ENCODE measurements at regions not wholly inside any gene's neighbourhood (a gene's known extent, or its start where the extent isn't known, plus 50 kb on each side); places are given as distances from the start of the nearest gene placed in this dataset.

GRCh38 chr1:105326886-105327285 lies 1577.2 kb downstream of the AMY1C start:
- Mint-ChIP-seq H3K4me3 (ENCODE audit: unreplicated experiment) (no peak overlapping the region), H3K27me3 (ENCODE audit: insufficient read depth, unreplicated experiment) (no peaks in the 10 kb centered on the region), H3K27ac (ENCODE audit: low read depth, unreplicated experiment) (no peak overlapping the region), H3K36me3 (ENCODE audit: insufficient read depth, unreplicated experiment) (no peaks in the 10 kb centered on the region), H3K9me3 (ENCODE audit: unreplicated experiment) (no peaks in the 10 kb centered on the region), H3K4me1 (ENCODE audit: insufficient read depth, unreplicated experiment) (no peaks in the 10 kb centered on the region)
- CTCF ChIA-PET, result no interaction called here
- no peak for TF ChIP-seq CTCF (IDR thresholded peaks at IDR 0.05; ENCODE audit: unreplicated experiment)
- no TSS peak for BruUV-seq (replicated peaks)
- intact Hi-C loops (cut with micrococcal nuclease), result no loop called here
- POLR2A ChIA-PET, result no interaction called here
- DNase-seq (ENCODE audit: unreplicated experiment), result no peak

GRCh38 chr1:105337420-105337819 lies 1587.7 kb downstream of the AMY1C start:
- no peak for DNase-seq (ENCODE audit: unreplicated experiment)
- Mint-ChIP-seq H3K27me3 (ENCODE audit: insufficient read depth, unreplicated experiment) (no peaks in the 10 kb centered on the region), H3K9me3 (ENCODE audit: unreplicated experiment) (no peaks in the 10 kb centered on the region), H3K27ac (ENCODE audit: low read depth, unreplicated experiment) (no peak overlapping the region), H3K36me3 (ENCODE audit: insufficient read depth, unreplicated experiment) (no peaks in the 10 kb centered on the region), H3K4me1 (ENCODE audit: insufficient read depth, unreplicated experiment) (no peaks in the 10 kb centered on the region), H3K4me3 (ENCODE audit: unreplicated experiment) (no peak overlapping the region)
- intact Hi-C loops (cut with micrococcal nuclease), result no loop called here
- ChIA-PET CTCF (no interaction called here), POLR2A (interaction anchor here (0.7 kb wide), 1 partner anchor 10 kb away, joined by 3 read pairs; no protein-coding TSS in a partner anchor)
- BruUV-seq (replicated peaks), result no TSS peak
- no peak for TF ChIP-seq CTCF (IDR thresholded peaks at IDR 0.05; ENCODE audit: unreplicated experiment)

GRCh38 chr1:105343317-105343716 lies 1593.6 kb downstream of the AMY1C start:
- H3K4me1 Mint-ChIP-seq (ENCODE audit: insufficient read depth, unreplicated experiment), result no peaks in the 10 kb centered on the region
- no peaks in the 10 kb centered on the region for H3K27me3 Mint-ChIP-seq (ENCODE audit: insufficient read depth, unreplicated experiment)
- no peak overlapping the region for H3K27ac Mint-ChIP-seq (ENCODE audit: low read depth, unreplicated experiment)
- no peaks in the 10 kb centered on the region for H3K36me3 Mint-ChIP-seq (ENCODE audit: insufficient read depth, unreplicated experiment)
- no peak for TF ChIP-seq CTCF (IDR thresholded peaks at IDR 0.05; ENCODE audit: unreplicated experiment)
- no TSS peak for BruUV-seq (replicated peaks)
- ChIA-PET POLR2A (no interaction called here), CTCF (interaction anchor here (1.0 kb wide), 1 partner anchor 11 kb away, joined by 3 read pairs; no protein-coding TSS in a partner anchor)
- H3K9me3 Mint-ChIP-seq (ENCODE audit: unreplicated experiment), result peaks cover 9% of the 10 kb centered on the region
- no peak overlapping the region for H3K4me3 Mint-ChIP-seq (ENCODE audit: unreplicated experiment)
- DNase-seq (ENCODE audit: unreplicated experiment), result no peak
- intact Hi-C loops (cut with micrococcal nuclease), result no loop called here

- DNase-seq (ENCODE audit: unreplicated experiment), result no peak
- Mint-ChIP-seq H3K4me3 (ENCODE audit: unreplicated experiment) (no peak overlapping the region), H3K27ac (ENCODE audit: low read depth, unreplicated experiment) (no peak overlapping the region), H3K4me1 (ENCODE audit: insufficient read depth, unreplicated experiment) (no peaks in the 10 kb centered on the region), H3K27me3 (ENCODE audit: insufficient read depth, unreplicated experiment) (no peaks in the 10 kb centered on the region), H3K36me3 (ENCODE audit: insufficient read depth, unreplicated experiment) (no peaks in the 10 kb centered on the region), H3K9me3 (ENCODE audit: unreplicated experiment) (no peaks in the 10 kb centered on the region)
- ChIA-PET POLR2A (interaction anchor here (0.6 kb wide), 1 partner anchor 228 kb away, joined by 4 read pairs; no protein-coding TSS in a partner anchor), CTCF (no interaction called here)
- BruUV-seq (replicated peaks), result no TSS peak
- no peak for TF ChIP-seq CTCF (IDR thresholded peaks at IDR 0.05; ENCODE audit: unreplicated experiment)
- intact Hi-C loops (cut with micrococcal nuclease), result no loop called here
Measured at GRCh38 chr1:105359457-105359856, 1609.8 kb downstream of the AMY1C start.

Measured in MCF 10A (cell line).